Panc1 (cell line): ENCODE measurements at regions not wholly inside any gene's neighbourhood (a gene's known extent, or its start where the extent isn't known, plus 50 kb on each side); places are given as distances from the start of the nearest gene placed in this dataset.

ENCODE experiments used
- ATAC-seq: fragments of 200-7000 bp; cut with Tn5 transposase; 2 replicates; pipeline ENCODE4 v1.9.1; 2020; ENCODE audit warnings: mild to moderate bottlenecking, moderate library complexity
- BruUV-seq: library from RNA; stranded (reverse); fragments of 400-500 nt; replicated peaks from 2 replicates; lab custom pipeline; 2021; lab: Mats Ljungman, UMichigan
- CTCF ChIA-PET: fragments of 300-600 bp; sonication (Branson Sonifier 250); formaldehyde crosslinking; loops from one replicate; lab custom pipeline; 2022; ENCODE audit warnings: antibody characterized with exemption; lab: Charles Lee
- POLR2A ChIA-PET: fragments of 300-600 bp; sonication (Branson Sonifier 250); formaldehyde crosslinking; loops from one replicate; lab custom pipeline; 2022; ENCODE audit warnings: antibody characterized with exemption; lab: Charles Lee
- DNase-seq: peaks from one replicate; pipeline ENCODE4 v3.0.0-alpha.2; 2010; ENCODE audit warnings: low read depth, low spot score
- H3K27ac ChIP-seq: 2 replicates; pipeline ENCODE4 v1.5.1; 2011; ENCODE audit warnings: mild to moderate bottlenecking, low read length, inconsistent platforms
- H3K27me3 ChIP-seq: fragments of 200-500 bp; sonication (Bioruptor generic); 2 replicates; pipeline ENCODE4 v1.6.0; 2014; ENCODE audit warnings: low read length, inconsistent platforms; ENCODE audit not compliant: control insufficient read depth, insufficient read depth
- H3K36me3 ChIP-seq: fragments of 200-500 bp; sonication (Bioruptor generic); 2 replicates; pipeline ENCODE4 v1.5.1; 2014; ENCODE audit warnings: inconsistent platforms, mild to moderate bottlenecking, low read length, moderate library complexity; ENCODE audit not compliant: control insufficient read depth, insufficient read depth
- H3K4me1 ChIP-seq: 2 replicates; pipeline ENCODE4 v1.5.1; 2011; ENCODE audit warnings: inconsistent platforms, mild to moderate bottlenecking, low read length, moderate library complexity; ENCODE audit not compliant: control insufficient read depth, insufficient read depth
- H3K4me3 ChIP-seq, 2 experiments: 2 replicates each; pipeline ENCODE4 v1.5.1; 2011 to 2012; ENCODE audit warnings: low read depth in 2 of 2, low read length in 2 of 2, mild to moderate bottlenecking in 2 of 2, inconsistent platforms in 1 of 2, moderate library complexity in 1 of 2
- H3K9me3 ChIP-seq: fragments of 200-500 bp; sonication (Bioruptor generic); 2 replicates; pipeline ENCODE4 v1.5.1; 2014; ENCODE audit warnings: low read depth, mild to moderate bottlenecking, inconsistent platforms, low read length, moderate library complexity; ENCODE audit not compliant: control insufficient read depth, insufficient read depth
- CTCF ChIP-seq: fragments of 450-650 bp; IDR thresholded peaks from 2 replicates; pipeline ENCODE4 v1.5.1; 2017; ENCODE audit warnings: mild to moderate bottlenecking
- POLR2AphosphoS5 ChIP-seq: IDR thresholded peaks from 2 replicates; pipeline ENCODE4 v1.6.1; 2012; ENCODE audit warnings: mild to moderate bottlenecking, low read depth, low read length, moderate library complexity
- REST ChIP-seq, 2 experiments: IDR thresholded peaks; 2 replicates each; pipeline ENCODE4 v1.6.1; 2011 to 2012; ENCODE audit warnings: low read depth in 2 of 2, control low read depth in 1 of 2, low read length in 1 of 2, mild to moderate bottlenecking in 1 of 2, moderate library complexity in 1 of 2; ENCODE audit not compliant: insufficient read depth in 1 of 2
- SIN3A ChIP-seq: IDR thresholded peaks from 2 replicates; pipeline ENCODE4 v1.6.1; 2012; ENCODE audit warnings: low read depth, mild to moderate bottlenecking, low read length, moderate library complexity, borderline replicate concordance; ENCODE audit not compliant: insufficient read depth
- TCF7L2 ChIP-seq: IDR thresholded peaks from 2 replicates; pipeline ENCODE4 v1.6.1; 2011; ENCODE audit warnings: mild to moderate bottlenecking, low read depth, low read length, inconsistent platforms
- in situ Hi-C: cut with HindIII; loops from 2 replicates; pipeline ENCODE4 v1.10.0; 2016; ENCODE audit warnings: low sequenced_read_pairs, low pct_unique_long_range_greater_than_20kb
- intact Hi-C: fragments of 100-400 bp; cut with micrococcal nuclease; formaldehyde crosslinking; loops from one replicate; pipeline ENCODE4 v1.10.0; 2022; ENCODE audit not compliant: unreplicated experiment

GRCh38 chr6:86657192-86657591 is 280.1 kb upstream of the HTR1E start:
- ChIA-PET POLR2A (no interaction called here), CTCF (no interaction called here)
- DNase-seq = no peak
- intact Hi-C loops = no loop called here
- no peak for ATAC-seq
- Histone ChIP-seq H3K27me3 (no peaks in the 10 kb centered on the region), H3K4me3 (no peak overlapping the region), H3K36me3 (no peaks in the 10 kb centered on the region), H3K9me3 (no peaks in the 10 kb centered on the region), H3K4me1 (no peaks in the 10 kb centered on the region), H3K27ac (no peak overlapping the region)
- TF ChIP-seq POLR2AphosphoS5 = no peak
- TF ChIP-seq TCF7L2 = no peak
- TF ChIP-seq CTCF = no peak
- TF ChIP-seq REST (IDR thresholded peaks at IDR 0.05; ENCODE audit: insufficient read depth in 1 of 2, low read depth in 2 of 2, low read length in 1 of 2) = no peak
- TF ChIP-seq SIN3A = no peak
- no TSS peak for BruUV-seq
- in situ Hi-C loops = no loop called here

DNA sequence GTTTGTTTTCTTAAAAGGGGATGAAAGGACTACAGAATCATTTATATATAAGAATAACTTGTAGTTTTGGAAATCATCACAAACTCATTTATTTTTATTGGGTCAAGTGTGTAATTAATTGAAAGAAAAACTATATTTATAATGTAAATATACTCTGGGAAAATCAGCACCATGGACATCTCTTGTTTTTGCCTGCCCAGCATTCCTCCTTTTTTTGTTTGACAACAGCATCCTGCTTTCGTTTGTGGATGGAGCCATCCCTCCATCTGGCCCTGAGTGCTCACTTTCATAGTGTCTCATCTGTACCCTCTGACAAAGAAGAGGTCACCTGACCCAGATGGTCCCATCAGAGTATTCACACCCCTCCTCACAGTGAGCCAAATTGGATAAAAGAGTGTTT is 308.2 kb upstream of the HTR1E start:
- intact Hi-C loops (no loop called here), in situ Hi-C loops (no loop called here)
- Histone ChIP-seq H3K27me3 (no peaks in the 10 kb centered on the region), H3K4me3 (no peak overlapping the region), H3K36me3 (no peaks in the 10 kb centered on the region), H3K27ac (no peak overlapping the region), H3K9me3 (no peaks in the 10 kb centered on the region), H3K4me1 (no peaks in the 10 kb centered on the region)
- DNase-seq (no peak), ATAC-seq (no peak)
- CTCF ChIA-PET = no interaction called here
- BruUV-seq = no TSS peak
- POLR2A ChIA-PET = no interaction called here
- TF ChIP-seq REST (IDR thresholded peaks at IDR 0.05; ENCODE audit: insufficient read depth in 1 of 2, low read depth in 2 of 2, low read length in 1 of 2) = 0 out of 4 replicates have a peak, but pooled peaks of 1 of the 2 experiments have one; percentile 38
- TF ChIP-seq CTCF = no peak
